Heart left ventricle (tissue), 16 donors: ENCODE measurements at regions not wholly inside any gene's neighbourhood (a gene's known extent, or its start where the extent isn't known, plus 50 kb on each side); places are given as distances from the start of the nearest gene placed in this dataset.

Source experiments
- ATAC-seq, 4 donors: fragments of 200-7000 bp; cut with Tn5 transposase; one replicate each; pipeline ENCODE4 v1.9.1; 2020 to 2022; ENCODE audit warnings: moderate library complexity in 4 of 4, mild to moderate bottlenecking in 3 of 4, moderate number of reproducible peaks in 1 of 4
- DNase-seq, 5 donors: peaks; one replicate each; pipeline ENCODE4 v3.0.0-alpha.2; 2020
- H3K27ac ChIP-seq, 12 donors: fragments of 200-600 bp; sonication (generic) in 4 of 12; one replicate each; pipeline versions ENCODE4 v1.5.0 to v1.8.0; 2016 to 2022; ENCODE audit warnings: mild to moderate bottlenecking in 2 of 12
- H3K27me3 ChIP-seq, 9 donors: fragments of 200-600 bp; sonication (generic) in 2 of 9; one replicate each; pipeline versions ENCODE4 v1.5.1 to v1.8.0; 2016 to 2022; ENCODE audit warnings: mild to moderate bottlenecking in 3 of 9
- H3K36me3 ChIP-seq, 9 donors: fragments of 200-600 bp; sonication (generic) in 2 of 9; one replicate each; pipeline versions ENCODE4 v1.5.0 to v1.8.0; 2018 to 2022; ENCODE audit warnings: mild to moderate bottlenecking in 2 of 9
- H3K4me1 ChIP-seq, 12 donors: fragments of 200-600 bp; sonication (generic) in 4 of 12; one replicate each; pipeline versions ENCODE4 v1.5.0 to v1.8.0; 2016 to 2022; ENCODE audit warnings: mild to moderate bottlenecking in 3 of 12
- H3K4me3 ChIP-seq, 12 donors: fragments of 200-600 bp; sonication (generic) in 4 of 12; one replicate each; pipeline versions ENCODE4 v1.5.0 to v1.8.0; 2017 to 2022; ENCODE audit warnings: mild to moderate bottlenecking in 9 of 12, moderate library complexity in 4 of 12
- H3K9me3 ChIP-seq, 12 donors: fragments of 200-600 bp; sonication (generic) in 4 of 12; one replicate each; pipeline versions ENCODE4 v1.5.0 to v1.8.0; 2016 to 2022; ENCODE audit warnings: mild to moderate bottlenecking in 1 of 12
- POLR2A ChIP-seq, 2 donors: fragments of 450-650 bp; IDR thresholded peaks; one replicate each; pipeline ENCODE4 v1.6.1; 2017; ENCODE audit warnings: antibody characterized with exemption in 2 of 2, mild to moderate bottlenecking in 2 of 2, moderate library complexity in 2 of 2
- WGBS, 4 donors: extraction: QIAGEN DNeasy Blood & Tissue Kit in 2 of 4; methylation state at CpG; one replicate each; pipeline versions ENCODE4 v1.1.5 to v1.1.7; 2013 to 2018; 5-methylcytosine and 5-hydroxymethylcytosine counted together
- intact Hi-C, 10 donors: fragments of 100-400 bp; cut with DNase I; formaldehyde crosslinking; loops; one replicate each; pipeline versions ENCODE4 v1.11.1 to v1.14.2; 2022
- TF ChIP-seq, protein P1 (sequence below), 12 donors: fragments of 200-600 bp; sonication (generic) in 4 of 12; IDR thresholded peaks; one replicate each; pipeline versions ENCODE4 v1.5.0 to v1.8.0; 2018 to 2022; ENCODE audit warnings: antibody characterized with exemption in 12 of 12, mild to moderate bottlenecking in 5 of 12
- donor health status: ischemic (EF 13 %, LVEDD 7.1; RV severe dilation, severe dysfunction).
- donor health status: healthy with polysubstance abuse.
- donor health status: DM: no; HTN: yes; CAD: no.
- donor health status: DM: no; HTN: no; CAD: no.
- donor health status: ischemic (EF 25% LVEDD 6.9; RV normal size, moderate dysfunction).
- donor health status: ischemic (EF 25% LVEDD 5.7; RV mildly dilated, moderate dysfunction).
- donor health status: healthy.
- donor health status: DM: yes; HTN: yes; CAD: no.
- donor health status: ischemic (EF 35%, LVEDD 5.7; RV mildly dilated, moderate dysfunction).
- donor health status: nonischemic (EF 11% LVEDD 7.7; RV severe dilation, severe dysfunction).
- donor health status: DM: yes; HTN: yes; CAD: no.
- donor health status: PGD.
- donor health status: ischemic (EF 29% LVEDD 5.4; RV normal size, mild dysfunction).
- donor health status: nonischemic (EF 23%, LVEDD 6.1; RV moderate dilation, normal function).

DNA sequence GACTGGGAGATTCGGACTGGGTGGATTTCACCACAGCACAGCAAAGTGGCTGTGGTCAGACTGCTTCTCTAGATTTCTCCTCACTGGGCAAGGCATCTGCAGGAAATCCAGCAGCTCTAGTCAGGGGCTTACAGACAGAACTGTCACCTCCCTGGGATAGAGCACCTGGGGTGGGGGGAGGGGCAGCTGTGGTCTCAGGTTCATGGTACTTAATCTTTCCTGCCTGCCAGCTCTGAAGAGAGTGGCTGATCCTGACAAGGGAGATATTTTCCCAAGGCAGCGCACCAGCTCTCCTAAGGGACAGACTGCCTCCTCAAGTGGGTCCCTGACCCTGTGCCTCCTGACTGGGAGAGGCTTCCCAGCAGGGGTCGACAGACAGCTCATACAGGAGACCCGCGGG, 212.8 kb upstream of the KLF12 start:
- intact Hi-C loops: no loop called here
- TF ChIP-seq, protein P1, sequence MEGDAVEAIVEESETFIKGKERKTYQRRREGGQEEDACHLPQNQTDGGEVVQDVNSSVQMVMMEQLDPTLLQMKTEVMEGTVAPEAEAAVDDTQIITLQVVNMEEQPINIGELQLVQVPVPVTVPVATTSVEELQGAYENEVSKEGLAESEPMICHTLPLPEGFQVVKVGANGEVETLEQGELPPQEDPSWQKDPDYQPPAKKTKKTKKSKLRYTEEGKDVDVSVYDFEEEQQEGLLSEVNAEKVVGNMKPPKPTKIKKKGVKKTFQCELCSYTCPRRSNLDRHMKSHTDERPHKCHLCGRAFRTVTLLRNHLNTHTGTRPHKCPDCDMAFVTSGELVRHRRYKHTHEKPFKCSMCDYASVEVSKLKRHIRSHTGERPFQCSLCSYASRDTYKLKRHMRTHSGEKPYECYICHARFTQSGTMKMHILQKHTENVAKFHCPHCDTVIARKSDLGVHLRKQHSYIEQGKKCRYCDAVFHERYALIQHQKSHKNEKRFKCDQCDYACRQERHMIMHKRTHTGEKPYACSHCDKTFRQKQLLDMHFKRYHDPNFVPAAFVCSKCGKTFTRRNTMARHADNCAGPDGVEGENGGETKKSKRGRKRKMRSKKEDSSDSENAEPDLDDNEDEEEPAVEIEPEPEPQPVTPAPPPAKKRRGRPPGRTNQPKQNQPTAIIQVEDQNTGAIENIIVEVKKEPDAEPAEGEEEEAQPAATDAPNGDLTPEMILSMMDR (IDR thresholded peaks at IDR 0.05): no peak
- no peak for TF ChIP-seq POLR2A (IDR thresholded peaks at IDR 0.05)
- H3K36me3 ChIP-seq: no peaks in the 10 kb centered on the region
- H3K4me1 ChIP-seq: no peaks in the 10 kb centered on the region
- H3K27ac ChIP-seq: no peak overlapping the region
- no peak overlapping the region for H3K4me3 ChIP-seq
- H3K27me3 ChIP-seq: no peaks in the 10 kb centered on the region
- DNase-seq (no peak), ATAC-seq (no peak)
- 47 to 75% (median 56%) methylated on average over 4 to 5 of the region's 5 CpGs for WGBS, 4 donors
- H3K9me3 ChIP-seq: peaks cover 0 to 16% (median 2%) of the 10 kb centered on the region in 12 donors

DNA sequence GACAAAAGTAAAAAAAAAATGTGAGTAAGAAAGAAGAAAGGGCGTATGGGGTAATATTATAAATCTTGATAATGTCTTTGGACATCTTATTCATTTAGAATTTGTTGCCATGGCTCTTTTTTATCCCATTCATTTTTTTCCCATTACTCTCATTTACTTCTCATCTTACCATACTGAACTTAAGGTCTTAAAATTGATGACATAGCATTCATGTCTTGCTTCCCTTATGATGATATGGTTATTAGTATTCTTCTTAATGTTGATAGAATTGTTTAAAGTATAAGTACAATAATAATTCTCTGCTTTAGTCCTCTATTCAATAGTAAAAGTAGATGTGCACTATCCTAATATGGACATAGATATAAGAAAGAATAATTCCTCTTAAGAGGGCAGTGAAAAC, 204.1 kb upstream of the KLF12 start:
- intact Hi-C loops: no loop called here
- H3K4me1 ChIP-seq: no peaks in the 10 kb centered on the region
- H3K27ac ChIP-seq: no peak overlapping the region
- no peaks in the 10 kb centered on the region for H3K27me3 ChIP-seq
- peaks cover 0 to 19% (median 0%) of the 10 kb centered on the region in 12 donors for H3K9me3 ChIP-seq
- no peak overlapping the region for H3K4me3 ChIP-seq
- 75 to 98% (median 86%) methylated on average over 1 of the region's 1 CpG for WGBS, 4 donors
- H3K36me3 ChIP-seq: no peaks in the 10 kb centered on the region
- TF ChIP-seq POLR2A (IDR thresholded peaks at IDR 0.05): no peak
- TF ChIP-seq, protein P1 (IDR thresholded peaks at IDR 0.05): no peak
- no peak for DNase-seq
- no peak for ATAC-seq

DNA sequence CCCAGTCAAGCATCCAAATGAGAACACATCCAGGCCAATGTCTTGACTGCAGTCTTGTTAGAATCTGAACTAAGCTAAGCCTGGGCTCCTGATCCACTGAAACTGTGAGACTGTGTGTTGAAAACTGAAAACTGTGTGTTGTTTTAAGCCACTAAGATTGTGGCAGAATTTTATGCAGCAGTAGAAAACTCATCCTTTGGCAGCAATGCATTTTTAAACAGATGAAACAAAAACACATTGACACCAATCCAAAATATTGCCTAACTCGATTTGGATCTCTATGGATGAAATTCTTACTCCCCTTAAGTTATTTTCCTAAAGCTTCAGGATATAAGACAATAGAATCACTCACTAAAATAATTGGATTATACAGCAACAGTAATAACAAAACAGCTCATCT, 202.3 kb upstream of the KLF12 start:
- WGBS, 4 donors: 54 to 66% (median 62%) methylated on average over 1 of the region's 1 CpG
- H3K27me3 ChIP-seq: no peaks in the 10 kb centered on the region
- TF ChIP-seq POLR2A (IDR thresholded peaks at IDR 0.05): no peak
- TF ChIP-seq, protein P1 (IDR thresholded peaks at IDR 0.05): no peak
- intact Hi-C loops: no loop called here
- peaks cover 0 to 19% (median 0%) of the 10 kb centered on the region in 12 donors for H3K9me3 ChIP-seq
- H3K27ac ChIP-seq: no peak overlapping the region
- DNase-seq (no peak), ATAC-seq (no peak)
- H3K4me3 ChIP-seq: no peak overlapping the region
- H3K36me3 ChIP-seq: no peaks in the 10 kb centered on the region
- no peaks in the 10 kb centered on the region for H3K4me1 ChIP-seq

DNA sequence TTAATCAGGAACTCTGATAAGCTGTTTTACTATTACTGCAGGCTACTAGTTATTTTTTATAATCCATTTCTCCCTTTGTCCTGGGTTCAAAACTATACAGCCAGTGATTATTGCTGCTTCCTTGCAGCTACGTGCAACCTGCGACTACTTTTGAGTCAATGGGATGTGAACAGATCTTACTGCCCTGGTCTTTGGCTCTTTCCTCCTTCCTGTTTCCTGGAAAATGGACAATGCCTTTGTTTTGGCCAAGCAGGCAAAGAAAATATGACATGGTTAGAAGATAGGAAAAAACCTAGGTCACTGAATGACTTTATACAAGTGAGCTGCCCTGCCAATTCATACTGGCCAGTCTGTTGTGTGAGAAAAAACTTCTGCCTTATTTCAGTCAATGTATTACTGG, 201.2 kb upstream of the KLF12 start:
- intact Hi-C loops: no loop called here
- peak in 1 of 4 donors; percentile 39 for ATAC-seq

More for the DNA sequence above, 201.2 kb upstream of the KLF12 start:
- H3K27me3 ChIP-seq: no peaks in the 10 kb centered on the region
- peaks cover 0 to 15% (median 0%) of the 10 kb centered on the region in 12 donors for H3K9me3 ChIP-seq
- no peaks in the 10 kb centered on the region for H3K36me3 ChIP-seq
- WGBS, 4 donors: 66 to 82% (median 68%) methylated on average over 2 of the region's 2 CpGs
- H3K4me3 ChIP-seq: no peak overlapping the region
- no peak for DNase-seq
- H3K4me1 ChIP-seq: no peaks in the 10 kb centered on the region
- TF ChIP-seq POLR2A (IDR thresholded peaks at IDR 0.05): no peak
- TF ChIP-seq, protein P1 (IDR thresholded peaks at IDR 0.05): no peak
- H3K27ac ChIP-seq: no peak overlapping the region
